Esophagus squamous epithelium (tissue), 5 donors: ENCODE measurements at regions not wholly inside any gene's neighbourhood (a gene's known extent, or its start where the extent isn't known, plus 50 kb on each side); places are given as distances from the start of the nearest gene placed in this dataset.

ENCODE experiments used
- DNase-seq: peaks from one replicate; lab custom pipeline; 2025; lab: John Stamatoyannopoulos, UW
- H3K27ac ChIP-seq, 4 donors: fragments of 200-600 bp; sonication (generic); one replicate each; pipeline ENCODE4 v1.5.1; 2016 to 2019; ENCODE audit warnings: mild to moderate bottlenecking in 1 of 4
- H3K27me3 ChIP-seq, 4 donors: fragments of 200-600 bp; sonication (generic); 1 replicate in 3 of 4; 2 replicates in 1 of 4; pipeline versions ENCODE4 v1.5.1 to v1.6.0; 2017 to 2021; ENCODE audit warnings: antibody characterized with exemption in 1 of 4
- H3K36me3 ChIP-seq, 3 donors: fragments of 200-600 bp; sonication (generic); one replicate each; pipeline ENCODE4 v1.5.1; 2016 to 2019
- H3K4me1 ChIP-seq, 3 donors: fragments of 200-600 bp; sonication (generic); one replicate each; pipeline ENCODE4 v1.5.1; 2017 to 2019
- H3K4me3 ChIP-seq, 4 donors: fragments of 200-600 bp; sonication (generic); 1 replicate in 3 of 4; 2 replicates in 1 of 4; pipeline ENCODE4 v1.5.1; 2016 to 2019; ENCODE audit warnings: mild to moderate bottlenecking in 2 of 4, moderate library complexity in 1 of 4
- H3K9me3 ChIP-seq, 3 donors: fragments of 200-600 bp; sonication (generic); one replicate each; pipeline ENCODE4 v1.5.1; 2016 to 2019
- POLR2A ChIP-seq, 4 donors: fragments of 450-650 bp; IDR thresholded peaks; one replicate each; pipeline ENCODE4 v1.6.1; 2017; ENCODE audit warnings: antibody characterized with exemption in 4 of 4, mild to moderate bottlenecking in 4 of 4, moderate library complexity in 3 of 4
- WGBS, 2 donors: methylation state at CpG; one replicate each; pipeline ENCODE4 v1.1.5; 2018; 5-methylcytosine and 5-hydroxymethylcytosine counted together
- intact Hi-C: fragments of 100-400 bp; cut with DNase I; formaldehyde crosslinking; loops from one replicate; pipeline ENCODE4 v1.15.0; 2022
- TF ChIP-seq, protein P1 (sequence below), 6 experiments: fragments of 450-650 bp in 4 of 6; fragments of 200-600 bp in 2 of 6; sonication (generic) in 2 of 6; IDR thresholded peaks; one replicate each; pipeline ENCODE4 v1.5.1; 2016 to 2019; ENCODE audit warnings: antibody characterized with exemption in 6 of 6, mild to moderate bottlenecking in 4 of 6, moderate library complexity in 4 of 6
- donor health status: DM: yes; HTN: yes; CAD: no.

DNA sequence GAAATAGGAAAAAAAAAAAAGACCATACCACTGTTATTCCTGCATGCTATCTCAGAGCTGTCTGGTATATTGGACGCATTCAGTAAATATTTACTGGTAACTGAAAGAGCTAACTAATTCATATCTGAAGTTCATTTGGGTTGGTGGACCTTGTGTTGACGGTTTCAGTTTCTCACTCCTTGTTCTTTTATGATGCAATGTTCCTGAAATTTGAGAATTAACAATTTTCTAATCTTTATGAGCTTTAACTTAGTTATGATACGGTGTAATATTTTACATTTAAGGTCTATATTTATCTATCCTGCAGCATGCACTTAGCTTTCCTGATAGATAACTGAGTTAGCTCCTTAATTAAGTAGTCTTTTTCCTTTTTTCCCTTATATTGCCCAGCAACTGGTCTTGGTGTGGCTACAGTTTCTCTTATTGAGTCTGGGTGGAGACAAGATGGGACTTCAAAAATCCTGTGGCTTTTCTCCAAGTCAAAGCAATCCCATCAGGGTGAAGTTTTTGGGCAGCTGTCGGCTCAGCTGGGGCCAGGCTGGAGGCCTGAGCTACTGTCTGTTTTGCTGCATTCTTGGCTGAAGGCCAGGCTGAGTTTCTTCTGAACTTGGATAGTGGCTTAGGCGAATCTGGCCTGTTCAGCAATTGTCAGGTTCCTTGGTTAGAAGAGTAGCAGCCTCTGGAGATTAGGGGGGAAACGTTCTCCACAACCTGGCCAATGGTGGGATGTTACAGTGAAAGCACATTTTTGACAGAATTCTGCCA lies 78.4 kb upstream of the MEX3C start:
- no peak overlapping the region for H3K4me3 ChIP-seq
- no peaks in the 10 kb centered on the region for H3K4me1 ChIP-seq
- TF ChIP-seq, protein P1, sequence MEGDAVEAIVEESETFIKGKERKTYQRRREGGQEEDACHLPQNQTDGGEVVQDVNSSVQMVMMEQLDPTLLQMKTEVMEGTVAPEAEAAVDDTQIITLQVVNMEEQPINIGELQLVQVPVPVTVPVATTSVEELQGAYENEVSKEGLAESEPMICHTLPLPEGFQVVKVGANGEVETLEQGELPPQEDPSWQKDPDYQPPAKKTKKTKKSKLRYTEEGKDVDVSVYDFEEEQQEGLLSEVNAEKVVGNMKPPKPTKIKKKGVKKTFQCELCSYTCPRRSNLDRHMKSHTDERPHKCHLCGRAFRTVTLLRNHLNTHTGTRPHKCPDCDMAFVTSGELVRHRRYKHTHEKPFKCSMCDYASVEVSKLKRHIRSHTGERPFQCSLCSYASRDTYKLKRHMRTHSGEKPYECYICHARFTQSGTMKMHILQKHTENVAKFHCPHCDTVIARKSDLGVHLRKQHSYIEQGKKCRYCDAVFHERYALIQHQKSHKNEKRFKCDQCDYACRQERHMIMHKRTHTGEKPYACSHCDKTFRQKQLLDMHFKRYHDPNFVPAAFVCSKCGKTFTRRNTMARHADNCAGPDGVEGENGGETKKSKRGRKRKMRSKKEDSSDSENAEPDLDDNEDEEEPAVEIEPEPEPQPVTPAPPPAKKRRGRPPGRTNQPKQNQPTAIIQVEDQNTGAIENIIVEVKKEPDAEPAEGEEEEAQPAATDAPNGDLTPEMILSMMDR (IDR thresholded peaks at IDR 0.05): no peak
- TF ChIP-seq POLR2A (IDR thresholded peaks at IDR 0.05): no peak
- 48 to 88% methylated on average over 5 of the region's 6 CpGs for WGBS, 2 donors
- intact Hi-C loops: no loop called here
- H3K36me3 ChIP-seq: no peaks in the 10 kb centered on the region
- no peak overlapping the region for H3K27ac ChIP-seq
- H3K9me3 ChIP-seq: no peaks in the 10 kb centered on the region
- no peak for DNase-seq
- no peaks in the 10 kb centered on the region for H3K27me3 ChIP-seq

DNA sequence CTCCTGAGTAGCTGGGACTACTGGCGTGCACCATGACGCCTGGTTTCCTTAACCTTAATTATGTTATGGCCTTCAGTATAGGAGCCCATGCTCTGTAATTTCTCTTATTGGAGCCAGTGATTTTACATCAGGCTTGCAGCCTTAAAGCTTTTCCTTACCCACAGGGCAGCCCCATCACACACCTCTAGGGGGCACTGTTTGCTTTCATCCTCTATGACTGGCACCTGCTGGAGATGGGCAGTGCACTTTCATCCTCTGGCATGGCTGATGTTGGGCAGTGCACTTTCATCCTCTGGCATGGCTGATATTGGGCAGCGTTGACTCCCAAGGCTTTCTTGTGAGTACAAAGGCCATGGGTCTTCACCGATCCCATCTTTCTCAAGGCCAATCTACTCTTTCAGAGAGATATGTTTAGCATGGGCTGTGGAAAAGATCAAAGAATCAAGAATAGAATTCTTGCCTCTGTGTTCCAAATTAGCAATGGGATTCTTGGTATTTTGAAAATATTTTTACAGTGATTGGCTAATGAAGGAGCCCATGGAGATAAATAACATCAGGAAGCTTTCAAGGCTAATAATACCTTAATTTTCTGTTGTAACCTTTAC lies 80.7 kb upstream of the MEX3C start:
- Histone ChIP-seq H3K36me3 (no peaks in the 10 kb centered on the region), H3K9me3 (no peaks in the 10 kb centered on the region), H3K27ac (no peak overlapping the region), H3K4me3 (no peak overlapping the region), H3K27me3 (no peaks in the 10 kb centered on the region), H3K4me1 (no peaks in the 10 kb centered on the region)
- no peak for TF ChIP-seq POLR2A (IDR thresholded peaks at IDR 0.05)
- TF ChIP-seq, protein P1 (IDR thresholded peaks at IDR 0.05): peak in 3 of 6 experiments; percentile 30 to 40 (median 40)
- 65 to 79% methylated on average over 4 of the region's 4 CpGs for WGBS, 2 donors
- no peak for DNase-seq
- intact Hi-C loops: no loop called here

DNA sequence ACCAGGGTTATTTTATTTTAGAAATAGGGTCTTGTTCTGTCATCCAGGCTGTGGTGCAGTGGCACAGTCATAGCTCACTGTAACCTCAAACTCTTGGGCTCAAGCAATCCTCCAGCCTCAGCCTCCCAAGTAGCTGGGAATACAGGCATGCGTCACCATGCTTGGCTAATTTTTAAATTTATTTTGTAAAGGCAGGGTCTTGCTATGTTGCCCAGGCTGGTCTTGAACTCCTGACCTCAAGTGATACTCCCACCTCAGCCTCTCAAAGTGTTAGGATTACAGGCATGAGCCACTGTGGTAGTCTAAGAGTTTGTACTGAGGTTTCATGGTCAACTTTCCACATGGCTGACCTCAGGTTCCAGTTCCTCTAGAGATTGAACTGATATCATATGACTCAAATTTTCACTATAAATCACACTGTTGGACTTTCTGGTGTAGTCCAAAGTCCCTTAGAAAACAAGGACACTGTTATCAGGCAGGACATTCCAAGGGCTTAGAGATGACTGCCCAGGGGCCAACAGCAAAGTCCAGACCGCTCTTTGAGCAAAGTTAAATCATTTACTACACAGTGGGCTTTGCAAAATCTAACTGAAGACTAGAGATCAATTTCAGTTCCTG lies 82.0 kb upstream of the MEX3C start:
- no peaks in the 10 kb centered on the region for H3K36me3 ChIP-seq
- DNase-seq: no peak
- H3K27me3 ChIP-seq: no peaks in the 10 kb centered on the region
- intact Hi-C loops: no loop called here
- H3K9me3 ChIP-seq: no peaks in the 10 kb centered on the region
- H3K27ac ChIP-seq: no peak overlapping the region
- no peak overlapping the region for H3K4me3 ChIP-seq
- H3K4me1 ChIP-seq: no peaks in the 10 kb centered on the region
- WGBS, 2 donors: 86 to 100% methylated on average over 2 of the region's 2 CpGs
- TF ChIP-seq, protein P1 (IDR thresholded peaks at IDR 0.05): no peak
- TF ChIP-seq POLR2A (IDR thresholded peaks at IDR 0.05): no peak

DNA sequence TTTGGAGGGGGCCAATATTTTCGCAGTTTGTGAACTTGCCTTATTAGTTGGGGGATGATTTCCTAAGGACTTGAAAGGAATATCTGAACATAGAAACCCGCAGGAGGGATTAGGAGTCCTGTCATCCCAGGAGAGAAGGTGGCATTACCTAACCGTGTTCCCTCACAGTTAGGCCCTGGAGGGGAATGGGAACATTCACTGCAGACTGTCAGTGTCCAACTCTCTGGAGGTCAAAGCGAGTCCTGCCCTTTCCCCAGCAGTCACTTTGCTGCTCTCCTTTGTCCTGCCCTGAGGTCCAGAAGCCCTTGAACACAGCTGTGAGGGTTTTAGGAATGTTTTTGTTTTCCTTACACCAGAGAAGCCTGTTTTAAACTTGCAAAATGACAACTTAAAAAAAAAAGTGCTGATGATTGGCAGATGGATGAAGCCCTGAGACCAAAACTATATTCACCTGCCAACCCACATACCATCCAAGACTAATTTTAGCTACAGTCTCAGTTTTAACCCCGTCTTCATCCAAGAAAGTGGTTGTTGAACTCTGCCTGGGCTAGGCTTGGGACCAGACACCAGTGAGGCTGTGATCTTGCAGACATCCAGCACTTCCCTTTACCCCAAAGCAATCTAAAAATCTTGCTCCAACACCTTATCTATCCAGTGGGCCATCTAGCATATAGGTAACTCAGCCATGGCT lies 90.5 kb upstream of the MEX3C start:
- TF ChIP-seq POLR2A (IDR thresholded peaks at IDR 0.05): no peak
- TF ChIP-seq, protein P1 (IDR thresholded peaks at IDR 0.05): no peak
- no peaks in the 10 kb centered on the region for H3K27me3 ChIP-seq
- H3K9me3 ChIP-seq: no peaks in the 10 kb centered on the region
- WGBS, 2 donors: 63 to 80% methylated on average over 5 of the region's 5 CpGs
- no peak for DNase-seq
- intact Hi-C loops: no loop called here
- H3K4me3 ChIP-seq: no peak overlapping the region
- H3K4me1 ChIP-seq: no peaks in the 10 kb centered on the region
- no peak overlapping the region for H3K27ac ChIP-seq
- H3K36me3 ChIP-seq: no peaks in the 10 kb centered on the region
